Mucosa of descending colon (tissue), 3 donors: ENCODE measurements at regions not wholly inside any gene's neighbourhood (a gene's known extent, or its start where the extent isn't known, plus 50 kb on each side); places are given as distances from the start of the nearest gene placed in this dataset.

ENCODE experiments used
- ATAC-seq: fragments of 200-7000 bp; cut with Tn5 transposase; one replicate; pipeline ENCODE4 v1.9.1; 2020; ENCODE audit warnings: mild to moderate bottlenecking, moderate library complexity
- DNase-seq, 3 donors: peaks; one replicate each; pipeline ENCODE4 v3.0.0-alpha.2; 2020
- H3K36me3 ChIP-seq: fragments of 200-600 bp; one replicate; pipeline ENCODE4 v1.8.0; 2021; ENCODE audit warnings: low read depth, mild to moderate bottlenecking
- H3K4me1 ChIP-seq: fragments of 200-600 bp; one replicate; pipeline ENCODE4 v1.8.0; 2021; ENCODE audit warnings: low read depth, mild to moderate bottlenecking
- H3K4me3 ChIP-seq: fragments of 200-600 bp; one replicate; pipeline ENCODE4 v1.8.0; 2021; ENCODE audit warnings: mild to moderate bottlenecking
- H3K9me3 ChIP-seq: fragments of 200-600 bp; one replicate; pipeline ENCODE4 v1.8.0; 2021; ENCODE audit warnings: mild to moderate bottlenecking
- intact Hi-C, 2 donors: fragments of 100-400 bp; cut with DNase I in 1 of 2; cut with micrococcal nuclease in 1 of 2; formaldehyde crosslinking; loops; one replicate each; pipeline versions ENCODE4 v1.11.0 to v1.11.1; 2022; cut with DNase I, micrococcal nuclease
- TF ChIP-seq, protein P1 (sequence below): fragments of 200-600 bp; IDR thresholded peaks from one replicate; pipeline ENCODE4 v1.8.0; 2022; ENCODE audit warnings: antibody characterized with exemption, mild to moderate bottlenecking
- donor health status: DM: no; HTN: no; CAD: no; lungs with moderate emphysema.
- donor health status: DM: no; HTN: no; CAD: no.
- donor health status: DM: no; HTN: yes; CAD: no.

DNA sequence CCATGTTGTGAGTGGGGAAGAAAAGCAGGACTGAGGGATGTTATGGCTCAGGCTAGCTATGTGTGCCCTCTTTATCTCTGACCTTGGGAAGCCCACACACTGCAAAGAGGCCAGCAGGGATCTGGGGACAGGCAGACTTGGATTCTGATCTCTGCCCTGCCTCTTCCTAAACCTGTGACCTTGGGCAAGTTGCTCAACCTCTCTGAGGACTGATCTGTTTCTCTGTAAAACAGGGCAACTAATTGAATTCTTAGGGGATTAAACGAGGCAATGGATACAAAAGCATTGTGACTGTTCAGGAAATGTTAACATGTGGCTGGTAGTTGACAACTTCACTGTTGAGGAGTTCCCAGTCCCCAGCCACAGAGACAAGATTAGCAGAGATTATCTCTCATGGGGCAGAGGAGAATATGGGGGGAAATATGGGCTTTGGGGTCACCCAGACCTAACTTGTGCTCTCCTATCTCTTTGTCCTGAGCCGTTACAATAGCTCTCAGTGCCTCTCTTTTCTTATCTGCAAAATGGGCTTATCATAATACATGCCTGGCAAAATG, 184.7 kb upstream of the GLI2 start:
- ATAC-seq (no peak), DNase-seq (no peak)
- Histone ChIP-seq H3K4me1 (peaks cover 9% of the 10 kb centered on the region), H3K4me3 (no peak overlapping the region), H3K36me3 (no peaks in the 10 kb centered on the region), H3K9me3 (no peaks in the 10 kb centered on the region)
- intact Hi-C loops: loop anchor here in 1 of 2 donors (10.0 kb wide), 1 partner anchor 206 kb away; the partner anchor contains the start of gene INHBB
- TF ChIP-seq, protein P1, sequence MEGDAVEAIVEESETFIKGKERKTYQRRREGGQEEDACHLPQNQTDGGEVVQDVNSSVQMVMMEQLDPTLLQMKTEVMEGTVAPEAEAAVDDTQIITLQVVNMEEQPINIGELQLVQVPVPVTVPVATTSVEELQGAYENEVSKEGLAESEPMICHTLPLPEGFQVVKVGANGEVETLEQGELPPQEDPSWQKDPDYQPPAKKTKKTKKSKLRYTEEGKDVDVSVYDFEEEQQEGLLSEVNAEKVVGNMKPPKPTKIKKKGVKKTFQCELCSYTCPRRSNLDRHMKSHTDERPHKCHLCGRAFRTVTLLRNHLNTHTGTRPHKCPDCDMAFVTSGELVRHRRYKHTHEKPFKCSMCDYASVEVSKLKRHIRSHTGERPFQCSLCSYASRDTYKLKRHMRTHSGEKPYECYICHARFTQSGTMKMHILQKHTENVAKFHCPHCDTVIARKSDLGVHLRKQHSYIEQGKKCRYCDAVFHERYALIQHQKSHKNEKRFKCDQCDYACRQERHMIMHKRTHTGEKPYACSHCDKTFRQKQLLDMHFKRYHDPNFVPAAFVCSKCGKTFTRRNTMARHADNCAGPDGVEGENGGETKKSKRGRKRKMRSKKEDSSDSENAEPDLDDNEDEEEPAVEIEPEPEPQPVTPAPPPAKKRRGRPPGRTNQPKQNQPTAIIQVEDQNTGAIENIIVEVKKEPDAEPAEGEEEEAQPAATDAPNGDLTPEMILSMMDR: no peak

- TF ChIP-seq, protein P1: no peak
- intact Hi-C loops: loop anchor here in 1 of 2 donors (10.0 kb wide), 1 partner anchor 207 kb away; the partner anchor contains the start of gene INHBB
- no peak for DNase-seq
- peaks cover 9% of the 10 kb centered on the region for H3K4me1 ChIP-seq
- H3K9me3 ChIP-seq: no peaks in the 10 kb centered on the region
- no peak overlapping the region for H3K4me3 ChIP-seq
- no peak for ATAC-seq
- no peaks in the 10 kb centered on the region for H3K36me3 ChIP-seq
These were observed 184.1 kb upstream of the GLI2 start for GRCh38 chr2:120551522-120551921.

- TF ChIP-seq, protein P1: no peak
These were observed 183.6 kb upstream of the GLI2 start for GRCh38 chr2:120552079-120552478.

GRCh38 chr2:120552800-120553481, 182.7 kb upstream of the GLI2 start:
- H3K4me1 ChIP-seq: peaks cover 9% of the 10 kb centered on the region
- H3K4me3 ChIP-seq: no peak overlapping the region
- peak; percentile 79 to 89 (median 86) for DNase-seq
- H3K9me3 ChIP-seq: no peaks in the 10 kb centered on the region
- peak; percentile 98 for ATAC-seq
- intact Hi-C loops: loop anchor here in 1 of 2 donors (10.0 kb wide), 1 partner anchor 208 kb away; the partner anchor contains the start of gene INHBB
- TF ChIP-seq, protein P1: peak; percentile 66
- H3K36me3 ChIP-seq: no peaks in the 10 kb centered on the region

More at GRCh38 chr2:120552079-120552478, 183.6 kb upstream of the GLI2 start:
- DNase-seq: no peak
- Histone ChIP-seq H3K4me1 (peaks cover 9% of the 10 kb centered on the region), H3K4me3 (no peak overlapping the region), H3K9me3 (no peaks in the 10 kb centered on the region), H3K36me3 (no peaks in the 10 kb centered on the region)
- intact Hi-C loops: loop anchor here in 1 of 2 donors (10.0 kb wide), 1 partner anchor 207 kb away; the partner anchor contains the start of gene INHBB
- no peak for ATAC-seq

DNA sequence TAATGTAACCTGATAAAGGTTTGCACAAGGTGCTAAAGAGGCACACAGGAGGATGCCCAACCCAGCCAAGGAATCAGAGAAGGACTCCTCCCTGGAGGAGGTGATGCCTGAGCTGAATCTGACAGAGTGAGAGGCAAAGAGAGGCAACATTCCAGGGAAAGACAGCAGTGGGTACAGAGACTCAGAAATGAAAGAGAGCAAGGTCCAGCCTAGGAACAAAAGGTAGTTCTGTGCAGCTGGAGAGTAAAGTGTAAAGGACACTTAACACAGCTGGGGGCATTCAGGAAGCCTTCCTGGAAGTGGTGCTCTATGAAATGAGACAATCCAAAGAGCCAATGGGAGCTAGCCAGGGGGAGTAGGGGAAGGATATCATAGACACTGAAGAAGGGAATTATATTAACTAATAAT, 181.0 kb upstream of the GLI2 start:
- H3K36me3 ChIP-seq: no peaks in the 10 kb centered on the region
- H3K4me3 ChIP-seq: no peak overlapping the region
- TF ChIP-seq, protein P1: no peak
- intact Hi-C loops: loop anchor here in 1 of 2 donors (10.0 kb wide), 1 partner anchor 210 kb away; the partner anchor contains the start of gene INHBB
- ATAC-seq (no peak), DNase-seq (no peak)
- peaks cover 9% of the 10 kb centered on the region for H3K4me1 ChIP-seq
- H3K9me3 ChIP-seq: no peaks in the 10 kb centered on the region
